ENCODE measurements at regions not wholly inside any gene's neighbourhood (a gene's known extent, or its start where the extent isn't known, plus 50 kb on each side); places are given as distances from the start of the nearest gene placed in this dataset.

DNA sequence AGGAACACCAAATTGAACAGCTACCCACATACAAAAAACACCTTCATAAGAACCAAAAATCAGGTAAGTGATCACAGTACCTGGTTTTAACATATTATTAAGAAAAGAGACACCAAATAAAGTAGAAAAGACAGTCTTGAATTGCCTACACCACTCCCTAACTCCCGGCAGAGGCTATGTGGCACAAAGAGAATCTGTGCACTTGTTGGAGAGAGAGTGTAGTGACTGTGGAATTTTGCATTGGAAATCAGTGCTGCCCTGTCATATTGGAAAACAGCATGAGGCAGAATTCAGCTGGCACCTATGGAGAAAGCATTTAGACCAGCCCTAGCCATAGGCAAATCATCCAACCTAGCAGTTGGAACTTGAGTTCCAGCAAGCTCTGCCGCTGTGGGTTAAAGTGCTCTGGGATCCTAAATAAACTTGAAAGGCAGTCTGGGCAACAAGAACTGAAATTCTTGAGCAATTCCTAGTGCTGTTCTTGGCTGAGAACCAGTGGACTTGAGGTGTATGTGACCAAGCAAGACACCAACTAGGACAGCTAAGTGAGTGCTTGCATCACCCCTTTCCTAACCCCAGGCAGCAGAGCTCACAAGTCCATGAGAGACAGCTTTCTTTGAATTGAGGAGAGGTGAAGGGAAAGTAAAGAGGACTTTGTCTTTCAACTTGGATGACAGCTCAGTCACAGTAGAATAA lies 969.6 kb upstream of the ALCAM start:
- no peak for TF ChIP-seq EZH2 (IDR thresholded peaks at IDR 0.05; ENCODE audit: low read length)
- TF ChIP-seq, protein P1, sequence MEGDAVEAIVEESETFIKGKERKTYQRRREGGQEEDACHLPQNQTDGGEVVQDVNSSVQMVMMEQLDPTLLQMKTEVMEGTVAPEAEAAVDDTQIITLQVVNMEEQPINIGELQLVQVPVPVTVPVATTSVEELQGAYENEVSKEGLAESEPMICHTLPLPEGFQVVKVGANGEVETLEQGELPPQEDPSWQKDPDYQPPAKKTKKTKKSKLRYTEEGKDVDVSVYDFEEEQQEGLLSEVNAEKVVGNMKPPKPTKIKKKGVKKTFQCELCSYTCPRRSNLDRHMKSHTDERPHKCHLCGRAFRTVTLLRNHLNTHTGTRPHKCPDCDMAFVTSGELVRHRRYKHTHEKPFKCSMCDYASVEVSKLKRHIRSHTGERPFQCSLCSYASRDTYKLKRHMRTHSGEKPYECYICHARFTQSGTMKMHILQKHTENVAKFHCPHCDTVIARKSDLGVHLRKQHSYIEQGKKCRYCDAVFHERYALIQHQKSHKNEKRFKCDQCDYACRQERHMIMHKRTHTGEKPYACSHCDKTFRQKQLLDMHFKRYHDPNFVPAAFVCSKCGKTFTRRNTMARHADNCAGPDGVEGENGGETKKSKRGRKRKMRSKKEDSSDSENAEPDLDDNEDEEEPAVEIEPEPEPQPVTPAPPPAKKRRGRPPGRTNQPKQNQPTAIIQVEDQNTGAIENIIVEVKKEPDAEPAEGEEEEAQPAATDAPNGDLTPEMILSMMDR (optimal IDR thresholded peaks at IDR 0.05 in 1 of 3, IDR thresholded peaks at IDR 0.05 in 1 of 3, conservative IDR thresholded peaks at IDR 0.05 in 1 of 3; ENCODE audit: extremely low read depth in 1 of 3, insufficient read depth in 2 of 3, low read length in 3 of 3) = no peak
- Histone ChIP-seq H3K4me1 (ENCODE audit: control insufficient read depth, extremely low read depth, insufficient read depth, low read length) (no peaks in the 10 kb centered on the region), H4K20me1 (ENCODE audit: control insufficient read depth, extremely low read depth, insufficient read depth, low read length) (no peaks in the 10 kb centered on the region), H3K4me3 (ENCODE audit: control insufficient read depth in 2 of 3, extremely low read depth in 1 of 3, insufficient read depth in 2 of 3, low read depth in 1 of 3, low read length in 3 of 3) (no peak overlapping the region), H3K27ac (ENCODE audit: control insufficient read depth, insufficient read depth, low read length) (no peak overlapping the region), H3K79me2 (ENCODE audit: control insufficient read depth, insufficient read depth, low read length) (no peaks in the 10 kb centered on the region), H3K36me3 (ENCODE audit: control insufficient read depth in 2 of 2, extremely low read depth in 1 of 2, insufficient read depth in 2 of 2, low read length in 2 of 2) (no peaks in the 10 kb centered on the region), H3K27me3 (ENCODE audit: control insufficient read depth, extremely low read depth, insufficient read depth, low read length) (no peaks in the 10 kb centered on the region), H2AFZ (ENCODE audit: control insufficient read depth, low read length) (no peak overlapping the region), H3K9me3 (ENCODE audit: control insufficient read depth, low read depth, low read length) (no peaks in the 10 kb centered on the region), H3K4me2 (ENCODE audit: control insufficient read depth, extremely low read depth, insufficient read depth, low read depth, low read length) (no peak overlapping the region), H3K9ac (ENCODE audit: control insufficient read depth, extremely low read depth, insufficient read depth, low read length) (no peak overlapping the region), H3K9me1 (ENCODE audit: control insufficient read depth, extremely low read depth, insufficient read depth, low read length) (no peaks in the 10 kb centered on the region)
- FAIRE-seq (no peak), DNase-seq (ENCODE audit: low read depth, low spot score) (no peak)
- dilution Hi-C loops (cut with MboI; ENCODE audit: extremely low pct_ligation_motif_present, low sequenced_read_pairs) = no loop called here

DNA sequence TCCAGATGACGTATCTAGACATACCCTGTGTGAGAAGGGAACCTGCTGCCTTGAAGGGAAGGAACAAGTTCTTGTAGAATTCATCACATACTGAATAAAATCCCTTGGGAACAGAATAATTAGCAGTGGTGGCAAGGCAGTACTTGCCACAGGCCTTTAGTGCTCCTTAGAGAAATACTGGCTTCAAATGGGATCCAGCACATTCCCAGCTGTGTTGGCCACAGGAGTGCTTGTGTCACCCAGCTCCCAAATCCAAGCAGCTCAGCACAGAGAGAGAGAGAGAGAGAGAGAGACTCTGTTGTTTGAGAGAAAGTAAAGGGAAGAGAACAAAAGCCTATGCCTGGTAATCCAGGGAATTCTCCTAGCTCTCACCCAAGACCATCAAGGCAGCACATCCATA lies 969.0 kb upstream of the ALCAM start:
- H3K4me3 ChIP-seq (ENCODE audit: control insufficient read depth in 2 of 3, extremely low read depth in 1 of 3, insufficient read depth in 2 of 3, low read depth in 1 of 3, low read length in 3 of 3) = no peak overlapping the region
- H3K79me2 ChIP-seq (ENCODE audit: control insufficient read depth, insufficient read depth, low read length) = no peaks in the 10 kb centered on the region
- H3K36me3 ChIP-seq (ENCODE audit: control insufficient read depth in 2 of 2, extremely low read depth in 1 of 2, insufficient read depth in 2 of 2, low read length in 2 of 2) = no peaks in the 10 kb centered on the region
- no peaks in the 10 kb centered on the region for H3K27me3 ChIP-seq (ENCODE audit: control insufficient read depth, extremely low read depth, insufficient read depth, low read length)
- no peak overlapping the region for H3K27ac ChIP-seq (ENCODE audit: control insufficient read depth, insufficient read depth, low read length)
- DNase-seq (ENCODE audit: low read depth, low spot score) = no peak
- no peak overlapping the region for H3K9ac ChIP-seq (ENCODE audit: control insufficient read depth, extremely low read depth, insufficient read depth, low read length)
- no peak for FAIRE-seq
- no peaks in the 10 kb centered on the region for H3K4me1 ChIP-seq (ENCODE audit: control insufficient read depth, extremely low read depth, insufficient read depth, low read length)
- no peak for TF ChIP-seq EZH2 (IDR thresholded peaks at IDR 0.05; ENCODE audit: low read length)
- TF ChIP-seq, protein P1 (optimal IDR thresholded peaks at IDR 0.05 in 1 of 3, IDR thresholded peaks at IDR 0.05 in 1 of 3, conservative IDR thresholded peaks at IDR 0.05 in 1 of 3; ENCODE audit: extremely low read depth in 1 of 3, insufficient read depth in 2 of 3, low read length in 3 of 3) = no peak
- no peaks in the 10 kb centered on the region for H3K9me3 ChIP-seq (ENCODE audit: control insufficient read depth, low read depth, low read length)
- no peak overlapping the region for H2AFZ ChIP-seq (ENCODE audit: control insufficient read depth, low read length)
- dilution Hi-C loops (cut with MboI; ENCODE audit: extremely low pct_ligation_motif_present, low sequenced_read_pairs) = no loop called here
- no peak overlapping the region for H3K4me2 ChIP-seq (ENCODE audit: control insufficient read depth, extremely low read depth, insufficient read depth, low read depth, low read length)
- H3K9me1 ChIP-seq (ENCODE audit: control insufficient read depth, extremely low read depth, insufficient read depth, low read length) = no peaks in the 10 kb centered on the region
- H4K20me1 ChIP-seq (ENCODE audit: control insufficient read depth, extremely low read depth, insufficient read depth, low read length) = no peaks in the 10 kb centered on the region
